ENCODE measurements at regions not wholly inside any gene's neighbourhood (a gene's known extent, or its start where the extent isn't known, plus 50 kb on each side); places are given as distances from the start of the nearest gene placed in this dataset.

DNA sequence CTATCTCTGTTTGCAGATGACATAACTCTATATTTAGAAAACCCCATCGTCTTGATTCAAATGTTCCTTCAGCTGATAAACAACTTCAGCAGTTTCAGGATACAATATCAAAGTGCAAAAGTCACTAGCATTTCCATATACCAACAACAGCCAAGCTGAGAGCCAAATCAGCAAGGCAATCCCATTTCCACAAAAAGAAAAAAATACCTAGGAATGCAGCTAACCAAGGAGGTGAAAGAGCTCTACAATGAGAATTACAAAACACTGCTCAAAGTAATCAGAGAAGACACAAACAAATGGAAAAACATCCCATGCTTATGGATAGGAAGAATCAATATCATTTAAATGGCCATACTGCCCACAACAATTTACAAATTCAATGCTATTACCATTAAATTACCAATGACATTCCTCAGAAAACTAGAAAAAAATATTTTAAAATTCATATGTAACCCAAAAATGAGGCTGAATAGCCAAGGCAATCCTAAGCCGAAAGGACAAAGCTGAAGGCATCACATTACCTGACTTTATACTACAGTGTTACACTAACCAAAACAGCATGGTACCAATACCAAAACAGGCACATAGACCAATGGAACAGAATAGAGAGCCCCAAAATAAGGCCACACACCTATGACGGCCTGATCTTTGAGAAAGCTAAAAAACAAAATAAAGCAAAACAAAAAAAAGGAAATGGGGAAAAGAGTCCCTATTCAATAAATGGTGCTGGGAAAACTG is 901.7 kb downstream of the LRFN5 start:
- no peaks in the 10 kb centered on the region for H4K20me1 ChIP-seq (ENCODE audit: low read length)
- no peaks in the 10 kb centered on the region for H3F3A ChIP-seq (ENCODE audit: low read length, unreplicated experiment)
- no peak for ATAC-seq
- POLR2A ChIA-PET (ENCODE audit: unreplicated experiment), result no interaction called here
- no peak overlapping the region for H3K4me2 ChIP-seq (ENCODE audit: low read length)
- no peaks in the 10 kb centered on the region for H3K36me3 ChIP-seq (ENCODE audit: low read depth, low read length)
- no peak for DNase-seq
- H3K27ac ChIP-seq (ENCODE audit: low read length), result no peak overlapping the region
- no peak overlapping the region for H2AFZ ChIP-seq (ENCODE audit: low read length)
- no peak overlapping the region for H3K4me3 ChIP-seq (ENCODE audit: low read length)
- H3K9me3 ChIP-seq (ENCODE audit: low read length), result no peaks in the 10 kb centered on the region
- H3K4me1 ChIP-seq (ENCODE audit: insufficient read depth, low read length), result no peaks in the 10 kb centered on the region
- intact Hi-C loops (cut with micrococcal nuclease), result no loop called here
- H3K9me2 ChIP-seq (replicated peaks; ENCODE audit: low read length), result no peaks in the 10 kb centered on the region
- no TSS peak for BruUV-seq (replicated peaks)
- no peaks in the 10 kb centered on the region for H3K27me3 ChIP-seq (ENCODE audit: low read length)
- H3K79me2 ChIP-seq (ENCODE audit: low read length), result no peaks in the 10 kb centered on the region
- no peak for TF ChIP-seq EZH2phosphoT487 (IDR thresholded peaks at IDR 0.05; ENCODE audit: borderline replicate concordance, low read length)
- TF ChIP-seq EZH2 (IDR thresholded peaks at IDR 0.05; ENCODE audit: low read length, unreplicated experiment), result no peak
- TF ChIP-seq, protein P1, sequence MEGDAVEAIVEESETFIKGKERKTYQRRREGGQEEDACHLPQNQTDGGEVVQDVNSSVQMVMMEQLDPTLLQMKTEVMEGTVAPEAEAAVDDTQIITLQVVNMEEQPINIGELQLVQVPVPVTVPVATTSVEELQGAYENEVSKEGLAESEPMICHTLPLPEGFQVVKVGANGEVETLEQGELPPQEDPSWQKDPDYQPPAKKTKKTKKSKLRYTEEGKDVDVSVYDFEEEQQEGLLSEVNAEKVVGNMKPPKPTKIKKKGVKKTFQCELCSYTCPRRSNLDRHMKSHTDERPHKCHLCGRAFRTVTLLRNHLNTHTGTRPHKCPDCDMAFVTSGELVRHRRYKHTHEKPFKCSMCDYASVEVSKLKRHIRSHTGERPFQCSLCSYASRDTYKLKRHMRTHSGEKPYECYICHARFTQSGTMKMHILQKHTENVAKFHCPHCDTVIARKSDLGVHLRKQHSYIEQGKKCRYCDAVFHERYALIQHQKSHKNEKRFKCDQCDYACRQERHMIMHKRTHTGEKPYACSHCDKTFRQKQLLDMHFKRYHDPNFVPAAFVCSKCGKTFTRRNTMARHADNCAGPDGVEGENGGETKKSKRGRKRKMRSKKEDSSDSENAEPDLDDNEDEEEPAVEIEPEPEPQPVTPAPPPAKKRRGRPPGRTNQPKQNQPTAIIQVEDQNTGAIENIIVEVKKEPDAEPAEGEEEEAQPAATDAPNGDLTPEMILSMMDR (conservative IDR thresholded peaks at IDR 0.05; ENCODE audit: low read depth, low read length), result no peak
- no peak overlapping the region for H3K9ac ChIP-seq (ENCODE audit: low read length)
- CTCF ChIA-PET, result no interaction called here

DNA sequence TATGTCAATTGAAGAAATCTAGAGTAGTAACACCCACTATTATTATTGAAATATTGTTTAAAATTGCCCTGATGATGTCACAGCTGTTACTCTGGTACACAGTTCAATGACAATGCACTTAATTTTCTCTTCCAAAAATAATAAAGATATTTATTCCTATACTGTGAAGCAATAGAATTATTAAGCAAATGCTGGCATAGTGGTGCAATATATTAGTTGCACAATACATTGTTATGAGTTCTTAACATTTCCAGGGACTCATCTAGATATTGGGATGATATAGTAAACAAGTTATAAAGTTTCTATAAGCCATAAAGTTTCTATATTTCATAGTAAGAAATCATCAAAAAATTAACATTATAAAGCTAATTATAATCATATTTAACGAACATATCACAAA is 897.8 kb downstream of the LRFN5 start:
- Histone ChIP-seq H3K4me1 (ENCODE audit: insufficient read depth, low read length) (no peaks in the 10 kb centered on the region), H3K36me3 (ENCODE audit: low read depth, low read length) (no peaks in the 10 kb centered on the region), H3K4me3 (ENCODE audit: low read length) (no peak overlapping the region), H3K27ac (ENCODE audit: low read length) (no peak overlapping the region), H3F3A (ENCODE audit: low read length, unreplicated experiment) (no peaks in the 10 kb centered on the region), H3K9ac (ENCODE audit: low read length) (no peak overlapping the region), H4K20me1 (ENCODE audit: low read length) (no peaks in the 10 kb centered on the region), H3K27me3 (ENCODE audit: low read length) (no peaks in the 10 kb centered on the region), H3K9me3 (ENCODE audit: low read length) (no peaks in the 10 kb centered on the region), H3K4me2 (ENCODE audit: low read length) (no peak overlapping the region), H3K79me2 (ENCODE audit: low read length) (no peaks in the 10 kb centered on the region), H3K9me2 (replicated peaks; ENCODE audit: low read length) (no peaks in the 10 kb centered on the region), H2AFZ (ENCODE audit: low read length) (no peak overlapping the region)
- intact Hi-C loops (cut with micrococcal nuclease), result no loop called here
- BruUV-seq (replicated peaks), result no TSS peak
- ChIA-PET POLR2A (ENCODE audit: unreplicated experiment) (no interaction called here), CTCF (no interaction called here)
- no peak for ATAC-seq
- no peak for TF ChIP-seq EZH2 (IDR thresholded peaks at IDR 0.05; ENCODE audit: low read length, unreplicated experiment)
- no peak for TF ChIP-seq EZH2phosphoT487 (IDR thresholded peaks at IDR 0.05; ENCODE audit: borderline replicate concordance, low read length)
- TF ChIP-seq, protein P1 (conservative IDR thresholded peaks at IDR 0.05; ENCODE audit: low read depth, low read length), result no peak
- DNase-seq, result no peak

DNA sequence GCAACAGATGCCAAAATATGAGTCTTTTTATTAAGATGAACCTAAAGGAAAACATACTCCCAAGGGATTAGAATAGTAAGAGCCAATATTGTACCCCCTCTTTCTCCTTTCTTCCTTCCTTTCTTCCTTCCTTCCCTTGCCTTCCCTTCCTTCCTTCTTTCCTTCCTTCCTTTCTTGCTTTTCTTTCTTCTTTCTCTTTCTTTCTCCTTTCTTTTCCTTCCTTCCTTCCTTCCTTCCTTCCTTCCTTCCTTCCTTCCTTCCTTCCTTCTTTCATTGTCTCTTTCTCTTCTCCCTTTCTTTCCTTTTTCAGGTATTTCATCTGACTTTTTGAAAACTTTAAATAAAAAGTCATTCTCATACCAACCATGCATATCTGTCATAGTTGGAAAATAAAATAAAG is 892.5 kb downstream of the LRFN5 start:
- POLR2A ChIA-PET (ENCODE audit: unreplicated experiment), result no interaction called here
- no peaks in the 10 kb centered on the region for H4K20me1 ChIP-seq (ENCODE audit: low read length)

More for the DNA sequence above, 892.5 kb downstream of the LRFN5 start:
- ATAC-seq (no peak), DNase-seq (no peak)
- H3K9me2 ChIP-seq (replicated peaks; ENCODE audit: low read length), result no peaks in the 10 kb centered on the region
- no peak overlapping the region for H3K27ac ChIP-seq (ENCODE audit: low read length)
- H3K79me2 ChIP-seq (ENCODE audit: low read length), result no peaks in the 10 kb centered on the region
- TF ChIP-seq EZH2 (IDR thresholded peaks at IDR 0.05; ENCODE audit: low read length, unreplicated experiment), result no peak
- no peak for TF ChIP-seq EZH2phosphoT487 (IDR thresholded peaks at IDR 0.05; ENCODE audit: borderline replicate concordance, low read length)
- TF ChIP-seq, protein P1 (conservative IDR thresholded peaks at IDR 0.05; ENCODE audit: low read depth, low read length), result no peak
- H3K27me3 ChIP-seq (ENCODE audit: low read length), result no peaks in the 10 kb centered on the region
- H3K9ac ChIP-seq (ENCODE audit: low read length), result no peak overlapping the region
- no TSS peak for BruUV-seq (replicated peaks)
- no peaks in the 10 kb centered on the region for H3F3A ChIP-seq (ENCODE audit: low read length, unreplicated experiment)
- no peaks in the 10 kb centered on the region for H3K9me3 ChIP-seq (ENCODE audit: low read length)
- intact Hi-C loops (cut with micrococcal nuclease), result no loop called here
- CTCF ChIA-PET, result no interaction called here
- H3K36me3 ChIP-seq (ENCODE audit: low read depth, low read length), result no peaks in the 10 kb centered on the region
- no peaks in the 10 kb centered on the region for H3K4me1 ChIP-seq (ENCODE audit: insufficient read depth, low read length)
- H3K4me3 ChIP-seq (ENCODE audit: low read length), result no peak overlapping the region
- H2AFZ ChIP-seq (ENCODE audit: low read length), result no peak overlapping the region
- no peak overlapping the region for H3K4me2 ChIP-seq (ENCODE audit: low read length)

All from PC-3 (cell line).